SK-N-MC (cell line): ENCODE measurements at regions not wholly inside any gene's neighbourhood (a gene's known extent, or its start where the extent isn't known, plus 50 kb on each side); places are given as distances from the start of the nearest gene placed in this dataset.

Experiments used
- EZH2 ChIP-seq: fragments of 200-600 bp; sonication (generic); IDR thresholded peaks from one replicate; pipeline ENCODE4 v1.6.1; 2017; ENCODE audit warnings: antibody characterized with exemption
- POLR2AphosphoS5 ChIP-seq: IDR thresholded peaks from 2 replicates; pipeline ENCODE4 v1.6.1; 2012; ENCODE audit warnings: mild to moderate bottlenecking, low read depth, low read length, borderline replicate concordance

DNA sequence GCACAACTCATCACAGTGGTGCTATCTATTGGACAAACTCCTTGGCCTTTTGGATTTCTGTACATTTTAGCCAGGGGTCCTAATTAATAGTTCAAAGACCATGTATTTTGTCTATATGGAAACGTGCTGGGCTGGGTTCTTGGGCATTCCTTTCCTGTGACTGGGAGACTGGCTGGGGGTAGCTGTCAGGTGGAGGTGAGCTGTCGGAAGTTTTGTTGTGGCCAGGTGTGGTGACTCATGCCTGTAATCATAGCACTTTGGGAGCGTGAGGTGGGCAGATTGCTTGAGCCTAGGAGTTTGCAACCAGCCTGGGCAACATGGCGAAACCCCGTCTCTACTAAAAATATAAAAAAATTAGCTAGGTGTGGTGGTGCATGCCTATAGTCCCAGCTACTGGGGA lies 392.4 kb downstream of the RPS6KC1 start:
- TF ChIP-seq EZH2 (no peak), POLR2AphosphoS5 (no peak)
